Keratinocyte (primary cell): ENCODE measurements at regions not wholly inside any gene's neighbourhood (a gene's known extent, or its start where the extent isn't known, plus 50 kb on each side); places are given as distances from the start of the nearest gene placed in this dataset.

Experiments used
- DNase-seq: peaks from one replicate; pipeline ENCODE4 v3.0.0-alpha.2; 2011; ENCODE audit warnings: low read depth, missing footprints, low spot score
- FAIRE-seq: peaks from 2 replicates; lab custom pipeline; 2011; peaks lifted over from hg19 to GRCh38; lab: Jason Lieb, UNC
- H2AFZ ChIP-seq: 2 replicates; pipeline ENCODE4 v1.6.0; 2012; ENCODE audit warnings: low read length, control low read depth, inconsistent platforms; ENCODE audit not compliant: control insufficient read depth
- H3K27ac ChIP-seq: 2 replicates; pipeline ENCODE4 v1.5.1; 2011; ENCODE audit warnings: low read length; ENCODE audit not compliant: control insufficient read depth, insufficient read depth
- H3K27me3 ChIP-seq: 3 replicates; pipeline ENCODE4 v1.6.0; 2011; ENCODE audit warnings: low read length; ENCODE audit not compliant: control insufficient read depth, insufficient read depth; ENCODE audit errors: extremely low read depth
- H3K36me3 ChIP-seq, 2 experiments: 2 replicates in 1 of 2; 3 replicates in 1 of 2; pipeline ENCODE4 v1.5.1; 2011; ENCODE audit warnings: low read length in 2 of 2, mild to moderate bottlenecking in 1 of 2; ENCODE audit not compliant: control insufficient read depth in 2 of 2, insufficient read depth in 2 of 2; ENCODE audit errors: extremely low read depth in 1 of 2
- H3K4me1 ChIP-seq: 3 replicates; pipeline ENCODE4 v1.5.1; 2011; ENCODE audit warnings: low read length; ENCODE audit not compliant: control insufficient read depth, insufficient read depth; ENCODE audit errors: extremely low read depth
- H3K4me2 ChIP-seq: 3 replicates; pipeline ENCODE4 v1.6.0; 2011; ENCODE audit warnings: low read depth, low read length; ENCODE audit not compliant: control insufficient read depth, insufficient read depth; ENCODE audit errors: extremely low read depth
- H3K4me3 ChIP-seq, 3 experiments: fragments of 200-600 bp in 1 of 3; sonication (generic) in 1 of 3; 2 replicates in 2 of 3; 3 replicates in 1 of 3; pipeline ENCODE4 v1.5.1; 2011 to 2016; ENCODE audit warnings: low read length in 3 of 3, mild to moderate bottlenecking in 3 of 3, control low read depth in 2 of 3, inconsistent platforms in 1 of 3, low read depth in 1 of 3, mixed read lengths in 1 of 3, mixed run types in 1 of 3, moderate library complexity in 1 of 3; ENCODE audit not compliant: control insufficient read depth in 2 of 3, insufficient read depth in 2 of 3; ENCODE audit errors: extremely low read depth in 1 of 3
- H3K79me2 ChIP-seq: 2 replicates; pipeline ENCODE4 v1.6.0; 2012; ENCODE audit warnings: low read length; ENCODE audit not compliant: control insufficient read depth, insufficient read depth
- H3K9ac ChIP-seq: 3 replicates; pipeline ENCODE4 v1.6.0; 2011; ENCODE audit warnings: low read length; ENCODE audit not compliant: control insufficient read depth, insufficient read depth; ENCODE audit errors: extremely low read depth
- H3K9me1 ChIP-seq: 3 replicates; pipeline ENCODE4 v1.6.0; 2011; ENCODE audit warnings: low read length; ENCODE audit not compliant: control insufficient read depth, insufficient read depth; ENCODE audit errors: extremely low read depth
- H3K9me3 ChIP-seq: 2 replicates; pipeline ENCODE4 v1.5.1; 2012; ENCODE audit warnings: low read depth, low read length; ENCODE audit not compliant: control insufficient read depth
- H4K20me1 ChIP-seq: 3 replicates; pipeline ENCODE4 v1.6.0; 2011; ENCODE audit warnings: low read length; ENCODE audit not compliant: control insufficient read depth, insufficient read depth; ENCODE audit errors: extremely low read depth
- EZH2 ChIP-seq: IDR thresholded peaks from one replicate; pipeline ENCODE4 v1.6.1; 2012; ENCODE audit warnings: inconsistent platforms, mild to moderate bottlenecking, low read length, moderate library complexity
- dilution Hi-C: fragments of 300-500 bp; cut with MboI; formaldehyde crosslinking; loops from one replicate; pipeline ENCODE4 v1.7.0; 2020; ENCODE audit warnings: low sequenced_read_pairs; ENCODE audit not compliant: extremely low pct_ligation_motif_present
- TF ChIP-seq, protein P1 (sequence below), 3 experiments: IDR thresholded peaks in 1 of 3; conservative IDR thresholded peaks in 1 of 3; optimal IDR thresholded peaks in 1 of 3; 2 replicates in 2 of 3; 3 replicates in 1 of 3; pipeline versions ENCODE3 to v1.5.1; 2011; ENCODE audit warnings: low read length in 3 of 3, mild to moderate bottlenecking in 3 of 3, moderate library complexity in 2 of 3, control low read depth in 1 of 3, inconsistent platforms in 1 of 3; ENCODE audit not compliant: insufficient read depth in 2 of 3; ENCODE audit errors: extremely low read depth in 1 of 3

DNA sequence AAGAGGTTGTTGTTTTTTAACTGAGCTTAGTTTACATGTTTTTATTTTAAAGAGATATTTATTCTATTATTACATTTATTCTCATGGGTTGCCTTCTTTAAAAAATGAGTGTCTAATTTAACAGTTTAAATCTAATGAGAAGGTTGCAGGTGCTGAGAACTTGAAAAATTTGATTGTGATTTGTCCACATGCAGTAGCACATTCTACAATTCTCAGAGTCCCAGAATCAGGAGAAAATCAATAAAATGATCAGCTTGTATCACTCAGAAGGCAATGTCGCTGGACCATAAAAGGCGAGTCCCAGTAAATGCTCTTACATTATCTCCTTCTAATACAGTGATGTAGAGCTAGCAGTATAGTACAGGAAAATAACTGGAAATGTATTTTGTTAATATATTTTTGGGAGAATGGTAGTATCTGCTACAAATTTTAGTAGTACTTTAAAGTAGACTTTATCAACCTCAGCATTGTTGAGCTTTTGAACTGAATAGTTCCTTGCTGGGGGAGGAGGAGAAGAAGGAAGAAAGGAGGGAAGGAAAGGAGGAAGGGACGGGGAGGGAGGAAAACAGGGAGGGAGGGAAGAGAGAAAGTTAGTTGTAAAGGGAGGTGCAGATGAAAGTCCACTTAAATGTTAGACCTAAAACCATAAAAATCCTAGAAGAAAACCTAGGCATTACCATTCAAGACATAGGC lies 458.0 kb downstream of the DOK5 start:
- no peak overlapping the region for H3K27ac ChIP-seq
- no peaks in the 10 kb centered on the region for H3K36me3 ChIP-seq
- H3K4me3 ChIP-seq = no peak overlapping the region
- TF ChIP-seq EZH2 = no peak
- TF ChIP-seq, protein P1, sequence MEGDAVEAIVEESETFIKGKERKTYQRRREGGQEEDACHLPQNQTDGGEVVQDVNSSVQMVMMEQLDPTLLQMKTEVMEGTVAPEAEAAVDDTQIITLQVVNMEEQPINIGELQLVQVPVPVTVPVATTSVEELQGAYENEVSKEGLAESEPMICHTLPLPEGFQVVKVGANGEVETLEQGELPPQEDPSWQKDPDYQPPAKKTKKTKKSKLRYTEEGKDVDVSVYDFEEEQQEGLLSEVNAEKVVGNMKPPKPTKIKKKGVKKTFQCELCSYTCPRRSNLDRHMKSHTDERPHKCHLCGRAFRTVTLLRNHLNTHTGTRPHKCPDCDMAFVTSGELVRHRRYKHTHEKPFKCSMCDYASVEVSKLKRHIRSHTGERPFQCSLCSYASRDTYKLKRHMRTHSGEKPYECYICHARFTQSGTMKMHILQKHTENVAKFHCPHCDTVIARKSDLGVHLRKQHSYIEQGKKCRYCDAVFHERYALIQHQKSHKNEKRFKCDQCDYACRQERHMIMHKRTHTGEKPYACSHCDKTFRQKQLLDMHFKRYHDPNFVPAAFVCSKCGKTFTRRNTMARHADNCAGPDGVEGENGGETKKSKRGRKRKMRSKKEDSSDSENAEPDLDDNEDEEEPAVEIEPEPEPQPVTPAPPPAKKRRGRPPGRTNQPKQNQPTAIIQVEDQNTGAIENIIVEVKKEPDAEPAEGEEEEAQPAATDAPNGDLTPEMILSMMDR (optimal IDR thresholded peaks at IDR 0.05 in 1 of 3, IDR thresholded peaks at IDR 0.05 in 1 of 3, conservative IDR thresholded peaks at IDR 0.05 in 1 of 3; ENCODE audit: extremely low read depth in 1 of 3, insufficient read depth in 2 of 3, low read length in 3 of 3) = no peak
- H4K20me1 ChIP-seq = no peaks in the 10 kb centered on the region
- no peaks in the 10 kb centered on the region for H3K79me2 ChIP-seq
- H3K9me3 ChIP-seq = no peaks in the 10 kb centered on the region
- H2AFZ ChIP-seq = no peak overlapping the region
- dilution Hi-C loops = no loop called here
- H3K4me1 ChIP-seq = no peaks in the 10 kb centered on the region
- H3K4me2 ChIP-seq = no peak overlapping the region
- DNase-seq (no peak), FAIRE-seq (no peak)
- H3K27me3 ChIP-seq = no peaks in the 10 kb centered on the region
- no peak overlapping the region for H3K9ac ChIP-seq
- no peaks in the 10 kb centered on the region for H3K9me1 ChIP-seq

GRCh38 chr20:54929191-54929590 lies 453.8 kb downstream of the DOK5 start:
- H3K79me2 ChIP-seq = no peaks in the 10 kb centered on the region
- H3K9me1 ChIP-seq = no peaks in the 10 kb centered on the region
- dilution Hi-C loops = no loop called here
- H3K4me1 ChIP-seq = no peaks in the 10 kb centered on the region
- H3K9me3 ChIP-seq = no peaks in the 10 kb centered on the region
- no peaks in the 10 kb centered on the region for H3K27me3 ChIP-seq
- no peak overlapping the region for H3K9ac ChIP-seq
- no peak overlapping the region for H3K4me2 ChIP-seq
- no peaks in the 10 kb centered on the region for H4K20me1 ChIP-seq
- DNase-seq (no peak), FAIRE-seq (no peak)
- no peak overlapping the region for H2AFZ ChIP-seq
- no peaks in the 10 kb centered on the region for H3K36me3 ChIP-seq
- TF ChIP-seq EZH2 = no peak
- TF ChIP-seq, protein P1 (optimal IDR thresholded peaks at IDR 0.05 in 1 of 3, IDR thresholded peaks at IDR 0.05 in 1 of 3, conservative IDR thresholded peaks at IDR 0.05 in 1 of 3; ENCODE audit: extremely low read depth in 1 of 3, insufficient read depth in 2 of 3, low read length in 3 of 3) = no peak
- H3K4me3 ChIP-seq = no peak overlapping the region
- H3K27ac ChIP-seq = no peak overlapping the region
